CD4-positive, alpha-beta T cell treated with Interleukin-2 at 100 ng/mL for 4 hours (primary cell): ENCODE measurements at regions not wholly inside any gene's neighbourhood (a gene's known extent, or its start where the extent isn't known, plus 50 kb on each side); places are given as distances from the start of the nearest gene placed in this dataset.
"Not testable (repeated sequence)": the region's sequence is repeated elsewhere in the genome, so short reads cannot be mapped to it uniquely, and the experiment has no call there.

Experiments used
- DNase-seq: peaks from one replicate; pipeline ENCODE4 v3.0.0-alpha.2; 2020; ENCODE audit warnings: low spot score

DNA sequence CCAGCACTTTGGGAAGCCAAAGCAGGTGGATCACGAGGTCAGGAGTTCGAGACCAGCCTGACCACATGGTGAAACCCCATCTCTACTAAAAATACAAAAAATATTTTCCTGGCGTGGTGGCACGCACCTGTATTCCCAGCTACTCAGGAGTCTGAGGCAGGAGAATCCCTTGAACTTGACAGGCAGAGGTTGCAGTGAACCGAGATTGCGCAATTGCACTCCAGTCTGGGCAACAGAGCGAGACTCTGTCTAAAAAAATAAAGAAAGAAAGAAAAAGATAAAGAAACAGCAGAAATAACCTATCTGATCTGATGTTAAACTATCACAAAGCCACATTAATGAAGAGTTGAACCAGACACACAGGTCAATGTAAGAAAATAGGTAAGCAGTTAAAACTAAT lies 696.2 kb upstream of the SALL3 start:
- DNase-seq, result not testable (repeated sequence)

GRCh38 chr18:78292618-78293380 lies 686.8 kb upstream of the SALL3 start:
- no peak for DNase-seq

DNA sequence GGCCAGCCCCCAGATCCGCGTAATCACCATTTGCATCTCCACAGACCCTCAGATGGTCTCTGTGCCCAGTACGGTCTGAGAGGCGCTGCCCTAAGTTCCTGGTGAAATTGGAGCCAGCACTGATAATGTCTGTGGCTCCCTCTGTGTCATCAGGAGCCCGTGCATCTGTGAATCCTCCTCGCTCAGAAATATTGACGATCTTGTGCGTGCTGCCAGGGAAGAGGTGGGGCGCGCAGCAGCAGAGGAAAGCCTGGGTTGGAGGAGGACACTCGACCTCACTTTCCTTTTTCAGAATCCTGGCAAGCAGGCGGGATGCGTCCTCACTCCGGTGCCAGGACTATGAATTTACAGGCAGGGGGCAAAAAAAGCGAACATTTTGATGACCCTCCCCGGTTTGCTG lies 686.1 kb upstream of the SALL3 start:
- no peak for DNase-seq

DNA sequence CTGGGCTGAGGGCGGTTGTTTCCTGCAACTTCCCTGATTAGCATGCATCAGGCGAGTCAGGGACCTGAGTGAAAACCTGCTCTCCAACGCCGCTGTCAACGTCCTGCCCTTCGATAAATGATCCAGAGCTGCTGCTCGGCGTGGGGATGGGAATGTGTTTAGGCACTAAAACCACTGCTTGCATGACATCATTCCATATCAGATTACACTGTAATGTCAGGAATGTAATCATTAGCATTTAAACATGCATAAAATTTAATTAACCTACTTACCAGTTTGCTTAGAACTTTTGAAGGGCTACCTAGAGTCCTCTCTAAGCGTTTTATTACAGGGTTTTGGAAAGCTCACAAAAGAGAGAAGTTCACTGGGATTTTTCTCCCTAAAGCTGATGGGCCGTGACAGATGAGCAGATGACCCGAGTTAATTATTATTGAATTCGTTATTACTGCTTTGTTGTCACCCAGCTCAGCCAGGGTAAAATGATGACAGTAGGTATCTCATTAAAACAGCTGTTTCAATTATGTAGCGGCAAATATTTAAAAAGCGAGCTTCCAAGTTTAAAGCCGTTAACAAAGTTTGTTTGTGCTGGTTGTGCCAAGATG lies 685.6 kb upstream of the SALL3 start:
- DNase-seq, result no peak

DNA sequence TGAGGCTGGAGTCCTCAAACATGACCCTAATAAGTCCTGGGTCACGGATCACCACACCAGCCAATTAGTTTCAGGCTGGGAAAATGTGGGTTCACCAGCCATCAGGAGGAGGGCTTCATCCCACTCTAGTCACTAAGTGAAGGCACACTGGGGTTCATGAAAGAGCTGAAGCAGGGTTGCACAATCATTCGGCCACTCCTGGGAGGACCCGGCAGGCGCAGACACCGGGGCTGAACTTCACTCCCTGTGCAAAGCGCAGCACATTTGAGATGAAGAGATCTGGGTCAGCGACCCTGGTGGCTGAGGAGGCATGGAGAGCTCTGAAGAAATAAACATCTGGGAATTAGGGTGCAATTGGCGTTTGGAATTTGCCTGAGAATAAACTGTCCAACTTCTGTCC lies 684.4 kb upstream of the SALL3 start:
- DNase-seq, result no peak

- DNase-seq, result no peak
These were observed 683.5 kb upstream of the SALL3 start for GRCh38 chr18:78296166-78296565.

GRCh38 chr18:78297048-78297447 lies 682.6 kb upstream of the SALL3 start:
- no peak for DNase-seq

DNA sequence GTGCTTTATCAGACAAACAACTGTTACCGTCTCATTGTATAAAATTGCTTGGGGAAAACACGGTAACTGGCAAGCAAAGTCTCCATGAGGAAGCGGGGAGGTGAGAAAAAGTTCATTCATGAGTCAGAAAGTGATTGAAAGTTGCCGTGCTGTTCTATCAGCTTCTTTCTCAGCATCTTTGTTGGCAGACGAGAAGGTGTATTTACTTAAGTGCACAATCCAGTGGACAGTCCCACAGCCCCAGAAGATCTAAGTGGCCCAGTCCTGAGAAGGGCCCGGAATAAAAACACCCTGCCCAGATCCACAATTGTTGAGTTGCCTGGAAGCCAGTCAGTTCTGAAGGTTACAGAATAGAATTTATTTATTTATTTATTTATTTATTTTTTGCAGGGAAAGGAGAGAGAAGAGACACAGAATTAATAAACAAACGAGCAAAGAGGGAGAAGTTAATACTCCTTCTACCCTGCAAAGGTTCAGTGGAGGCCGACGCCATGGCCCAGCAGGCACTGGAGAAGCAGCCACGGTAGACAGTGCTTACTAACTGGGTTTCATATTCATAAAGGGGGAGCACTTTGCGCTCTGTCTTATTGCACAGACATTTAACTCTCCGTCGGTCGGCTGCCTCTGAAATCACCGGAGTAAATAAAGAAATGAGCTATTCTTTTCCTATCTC lies 676.0 kb upstream of the SALL3 start:
- no peak for DNase-seq

DNA sequence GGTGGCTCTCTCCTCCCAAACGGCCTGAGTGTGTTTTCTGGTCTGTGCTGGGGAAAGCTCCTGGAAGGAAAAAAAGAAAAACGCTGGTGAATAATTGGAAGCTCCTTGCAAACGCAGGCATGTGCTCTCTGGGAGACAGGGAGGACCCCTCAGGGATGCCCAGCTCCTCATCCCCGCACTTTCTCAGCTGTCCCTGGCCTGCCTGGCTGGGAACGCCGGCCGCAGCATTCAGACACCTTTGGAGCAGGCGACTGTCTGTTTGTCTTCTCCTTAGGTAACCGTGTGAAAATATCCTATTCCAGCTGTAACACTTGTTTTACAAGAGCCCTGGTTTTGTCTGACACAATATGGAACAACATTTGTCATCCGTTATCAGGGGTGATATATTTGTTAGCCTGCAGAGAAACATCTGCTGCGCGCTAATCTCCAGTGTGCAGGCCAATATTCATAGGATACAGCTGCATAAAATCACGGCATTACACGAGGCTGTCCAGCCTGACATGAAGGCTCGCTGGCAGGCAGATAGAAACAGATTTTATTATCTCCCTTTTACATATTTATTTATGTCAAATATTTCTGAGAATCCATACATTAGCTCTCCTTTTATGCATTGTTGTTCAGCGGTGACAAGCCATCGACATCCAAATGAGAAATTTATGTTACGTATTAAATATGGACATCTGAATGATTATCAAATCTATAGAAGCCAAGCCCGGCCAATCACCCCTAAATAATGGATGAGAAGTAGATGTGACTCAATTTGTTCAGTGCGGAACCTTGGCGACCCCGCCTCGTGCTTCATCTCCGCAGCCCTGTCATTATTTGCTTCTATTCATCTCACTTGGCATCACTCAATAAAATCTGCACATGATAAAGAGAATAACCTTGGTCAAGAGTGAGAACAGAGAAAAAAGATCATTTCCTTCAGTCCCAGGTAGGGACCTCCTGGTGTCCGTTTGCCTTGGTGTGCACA lies 675.1 kb upstream of the SALL3 start:
- no peak for DNase-seq

GRCh38 chr18:78305789-78306188 lies 673.8 kb upstream of the SALL3 start:
- no peak for DNase-seq

GRCh38 chr18:78309307-78309706 lies 670.3 kb upstream of the SALL3 start:
- DNase-seq, result no peak

DNA sequence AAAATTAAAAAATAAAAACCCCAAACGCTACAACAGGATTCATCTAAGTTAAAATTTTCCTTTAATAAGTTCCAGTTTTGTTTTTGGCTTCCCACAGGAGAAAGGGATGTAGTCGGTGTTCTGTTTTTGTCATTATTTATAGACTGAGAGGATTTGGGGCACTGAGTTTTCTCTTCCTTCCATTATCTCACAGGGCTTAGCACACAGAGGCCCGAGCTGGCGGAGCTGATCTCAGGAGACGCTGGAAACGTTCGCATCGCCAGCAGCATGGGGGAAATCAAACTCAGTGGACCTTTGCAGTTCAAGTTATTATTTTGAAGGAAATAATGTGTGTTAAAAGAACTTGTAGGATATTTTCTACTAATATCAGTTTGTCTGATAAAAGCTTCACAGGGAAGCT lies 669.7 kb upstream of the SALL3 start:
- no peak for DNase-seq

GRCh38 chr18:78319264-78319663 lies 660.4 kb upstream of the SALL3 start:
- DNase-seq, result no peak

DNA sequence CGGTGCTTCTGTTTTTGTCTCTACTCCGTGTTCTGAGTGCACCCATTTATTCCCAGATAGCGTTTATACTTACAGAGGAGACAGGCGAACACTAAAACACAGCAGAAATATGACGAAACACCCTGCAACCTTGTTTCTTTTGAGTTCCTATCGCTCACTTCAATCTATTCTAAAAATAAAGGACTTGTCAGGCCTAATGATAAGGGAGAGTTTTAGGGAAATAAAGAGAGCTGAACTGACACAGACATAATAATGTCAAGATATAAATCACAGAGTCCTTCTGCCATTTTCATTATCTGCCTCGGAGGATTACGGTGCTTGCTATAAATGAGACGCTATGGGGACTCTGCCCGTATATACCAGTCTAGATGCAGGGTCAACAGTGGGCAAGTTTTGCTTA lies 659.7 kb upstream of the SALL3 start:
- DNase-seq, result no peak

DNA sequence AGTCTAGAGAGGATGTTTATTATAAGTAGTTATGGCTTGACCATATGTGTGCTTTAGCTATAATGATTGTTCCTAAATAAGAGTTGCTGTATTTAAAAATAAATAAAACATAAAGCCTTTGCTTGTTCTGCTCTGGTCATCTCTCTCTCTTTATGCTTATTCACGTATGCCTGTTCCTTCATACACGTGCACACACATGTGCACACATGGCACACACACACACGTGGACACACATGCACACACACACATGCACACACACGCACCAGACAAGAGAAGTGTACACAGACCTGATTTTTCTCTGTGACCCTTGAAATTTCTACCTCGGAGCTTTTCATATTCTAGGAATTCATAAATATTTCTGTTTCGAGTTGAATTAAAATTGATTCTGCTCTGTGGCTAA lies 658.2 kb upstream of the SALL3 start:
- DNase-seq, result no peak

GRCh38 chr18:78323453-78324197 lies 656.0 kb upstream of the SALL3 start:
- DNase-seq, result no peak

DNA sequence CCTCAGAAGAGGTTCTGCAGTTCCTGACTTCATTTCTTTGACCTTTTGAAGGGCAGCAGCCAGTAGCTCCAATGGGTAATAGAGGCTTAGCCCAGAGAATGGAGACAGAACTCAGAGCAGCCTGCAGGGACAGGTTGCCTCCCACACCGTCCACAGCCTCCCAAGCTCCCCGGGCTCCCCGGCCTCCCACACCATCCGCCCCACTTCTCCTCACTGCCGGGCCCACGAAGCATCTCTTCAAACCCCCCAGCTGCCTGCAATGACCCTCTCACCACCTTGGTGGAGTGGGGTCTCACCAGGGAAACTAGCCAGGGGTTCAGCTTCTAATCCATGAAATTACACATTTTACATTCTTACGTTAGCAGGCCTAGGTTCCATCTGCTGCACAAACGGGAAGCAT lies 652.0 kb upstream of the SALL3 start:
- no peak for DNase-seq

- no peak for DNase-seq
These were observed 648.9 kb upstream of the SALL3 start for GRCh38 chr18:78330766-78331165.

- no peak for DNase-seq
These were observed 626.7 kb upstream of the SALL3 start for GRCh38 chr18:78352910-78353309.

GRCh38 chr18:78362198-78362597 lies 617.4 kb upstream of the SALL3 start:
- DNase-seq, result no peak

GRCh38 chr18:78363556-78364387 lies 615.8 kb upstream of the SALL3 start:
- DNase-seq, result no peak
